ENCODE measurements at regions not wholly inside any gene's neighbourhood (a gene's known extent, or its start where the extent isn't known, plus 50 kb on each side); places are given as distances from the start of the nearest gene placed in this dataset.
"Not testable (repeated sequence)": the region's sequence is repeated elsewhere in the genome, so short reads cannot be mapped to it uniquely, and the experiment has no call there.

- Histone ChIP-seq H3K27me3 (ENCODE audit: control insufficient read depth, insufficient read depth, low read length) (no peaks in the 10 kb centered on the region), H3K36me3 (ENCODE audit: control insufficient read depth in 2 of 3, insufficient read depth in 3 of 3, low read length in 3 of 3) (no peaks in the 10 kb centered on the region), H3K9me3 (ENCODE audit: control insufficient read depth in 2 of 3, insufficient read depth in 1 of 3, low read length in 3 of 3) (peaks cover 0 to 4% (median 0%) of the 10 kb centered on the region in 3 donors), H3K4me1 (ENCODE audit: control insufficient read depth in 2 of 3, insufficient read depth in 2 of 3, low read depth in 1 of 3, low read length in 3 of 3) (no peaks in the 10 kb centered on the region), H3K9ac (ENCODE audit: low read length in 3 of 3) (no peak overlapping the region), H3K4me3 (ENCODE audit: low read length in 3 of 3) (no peak overlapping the region), H3K27ac (ENCODE audit: low read depth in 2 of 2, low read length in 2 of 2) (no peak overlapping the region)
- intact Hi-C loops (cut with DNase I), result no loop called here
- TF ChIP-seq, protein P1, sequence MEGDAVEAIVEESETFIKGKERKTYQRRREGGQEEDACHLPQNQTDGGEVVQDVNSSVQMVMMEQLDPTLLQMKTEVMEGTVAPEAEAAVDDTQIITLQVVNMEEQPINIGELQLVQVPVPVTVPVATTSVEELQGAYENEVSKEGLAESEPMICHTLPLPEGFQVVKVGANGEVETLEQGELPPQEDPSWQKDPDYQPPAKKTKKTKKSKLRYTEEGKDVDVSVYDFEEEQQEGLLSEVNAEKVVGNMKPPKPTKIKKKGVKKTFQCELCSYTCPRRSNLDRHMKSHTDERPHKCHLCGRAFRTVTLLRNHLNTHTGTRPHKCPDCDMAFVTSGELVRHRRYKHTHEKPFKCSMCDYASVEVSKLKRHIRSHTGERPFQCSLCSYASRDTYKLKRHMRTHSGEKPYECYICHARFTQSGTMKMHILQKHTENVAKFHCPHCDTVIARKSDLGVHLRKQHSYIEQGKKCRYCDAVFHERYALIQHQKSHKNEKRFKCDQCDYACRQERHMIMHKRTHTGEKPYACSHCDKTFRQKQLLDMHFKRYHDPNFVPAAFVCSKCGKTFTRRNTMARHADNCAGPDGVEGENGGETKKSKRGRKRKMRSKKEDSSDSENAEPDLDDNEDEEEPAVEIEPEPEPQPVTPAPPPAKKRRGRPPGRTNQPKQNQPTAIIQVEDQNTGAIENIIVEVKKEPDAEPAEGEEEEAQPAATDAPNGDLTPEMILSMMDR (IDR thresholded peaks at IDR 0.05; ENCODE audit: borderline replicate concordance, extremely low read depth, insufficient read depth), result no peak
- FAIRE-seq, result no peak
- no peak for DNase-seq
These were observed 215.6 kb downstream of the FOXG1 start for GRCh38 chr14:28982228-28982627.

- no peaks in the 10 kb centered on the region for H3K36me3 ChIP-seq (ENCODE audit: control insufficient read depth in 2 of 3, insufficient read depth in 3 of 3, low read length in 3 of 3)
- H3K27ac ChIP-seq (ENCODE audit: low read depth in 2 of 2, low read length in 2 of 2), result no peak overlapping the region
- TF ChIP-seq, protein P1 (IDR thresholded peaks at IDR 0.05; ENCODE audit: borderline replicate concordance, extremely low read depth, insufficient read depth), result no peak
- FAIRE-seq (no peak), DNase-seq (no peak)
- intact Hi-C loops (cut with DNase I), result no loop called here
- no peaks in the 10 kb centered on the region for H3K27me3 ChIP-seq (ENCODE audit: control insufficient read depth, insufficient read depth, low read length)
- no peaks in the 10 kb centered on the region for H3K4me1 ChIP-seq (ENCODE audit: control insufficient read depth in 2 of 3, insufficient read depth in 2 of 3, low read depth in 1 of 3, low read length in 3 of 3)
- H3K9me3 ChIP-seq (ENCODE audit: control insufficient read depth in 2 of 3, insufficient read depth in 1 of 3, low read length in 3 of 3), result peaks cover 0 to 4% (median 0%) of the 10 kb centered on the region in 3 donors
- no peak overlapping the region for H3K4me3 ChIP-seq (ENCODE audit: low read length in 3 of 3)
- no peak overlapping the region for H3K9ac ChIP-seq (ENCODE audit: low read length in 3 of 3)
These were observed 216.7 kb downstream of the FOXG1 start for GRCh38 chr14:28983279-28983678.

DNA sequence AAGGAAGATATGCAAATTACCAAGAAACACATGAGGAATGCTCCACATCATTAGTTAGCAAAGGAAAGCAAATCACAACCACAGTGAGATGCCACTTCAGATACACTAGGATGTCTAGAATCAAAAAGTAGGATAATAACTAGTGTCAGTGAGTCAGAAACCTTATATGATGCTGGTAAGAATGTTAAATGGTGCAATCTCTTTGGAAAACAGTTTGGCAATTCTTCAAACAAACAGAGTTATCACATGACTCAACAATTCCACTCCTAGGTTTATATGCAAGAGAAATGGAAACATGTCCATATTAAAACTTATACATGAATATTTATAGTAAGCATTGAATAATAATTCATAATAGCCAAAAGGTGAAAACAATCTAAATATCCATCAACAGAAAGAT, 220.9 kb downstream of the FOXG1 start:
- TF ChIP-seq, protein P1 (IDR thresholded peaks at IDR 0.05; ENCODE audit: borderline replicate concordance, extremely low read depth, insufficient read depth), result no peak
- Histone ChIP-seq H3K36me3 (ENCODE audit: control insufficient read depth in 2 of 3, insufficient read depth in 3 of 3, low read length in 3 of 3) (no peaks in the 10 kb centered on the region), H3K27me3 (ENCODE audit: control insufficient read depth, insufficient read depth, low read length) (no peaks in the 10 kb centered on the region), H3K9ac (ENCODE audit: low read length in 3 of 3) (no peak overlapping the region), H3K4me1 (ENCODE audit: control insufficient read depth in 2 of 3, insufficient read depth in 2 of 3, low read depth in 1 of 3, low read length in 3 of 3) (no peaks in the 10 kb centered on the region), H3K27ac (ENCODE audit: low read depth in 2 of 2, low read length in 2 of 2) (no peak overlapping the region), H3K9me3 (ENCODE audit: control insufficient read depth in 2 of 3, insufficient read depth in 1 of 3, low read length in 3 of 3) (peaks cover 0 to 3% (median 0%) of the 10 kb centered on the region in 3 donors), H3K4me3 (ENCODE audit: low read length in 3 of 3) (no peak overlapping the region)
- intact Hi-C loops (cut with DNase I), result no loop called here
- FAIRE-seq (no peak), DNase-seq (no peak)

- intact Hi-C loops (cut with DNase I); FAIRE-seq; H3K27me3 ChIP-seq (ENCODE audit: control insufficient read depth, insufficient read depth, low read length); H3K36me3 ChIP-seq (ENCODE audit: control insufficient read depth in 2 of 3, insufficient read depth in 3 of 3, low read length in 3 of 3); H3K27ac ChIP-seq (ENCODE audit: low read depth in 2 of 2, low read length in 2 of 2); H3K9me3 ChIP-seq (ENCODE audit: control insufficient read depth in 2 of 3, insufficient read depth in 1 of 3, low read length in 3 of 3); DNase-seq; H3K9ac ChIP-seq (ENCODE audit: low read length in 3 of 3); H3K4me3 ChIP-seq (ENCODE audit: low read length in 3 of 3); H3K4me1 ChIP-seq (ENCODE audit: control insufficient read depth in 2 of 3, insufficient read depth in 2 of 3, low read depth in 1 of 3, low read length in 3 of 3): not testable (repeated sequence)
These were observed 230.6 kb downstream of the FOXG1 start for GRCh38 chr14:28997196-28997595.
